Gastroesophageal sphincter (tissue), 3 donors: ENCODE measurements at regions not wholly inside any gene's neighbourhood (a gene's known extent, or its start where the extent isn't known, plus 50 kb on each side); places are given as distances from the start of the nearest gene placed in this dataset.

Experiments
- CTCF ChIP-seq, 4 experiments: fragments of 200-600 bp in 2 of 4; fragments of 450-650 bp in 2 of 4; sonication (generic) in 1 of 4; IDR thresholded peaks; one replicate each; pipeline ENCODE4 v1.5.1; 2017 to 2019; ENCODE audit warnings: antibody characterized with exemption in 4 of 4, mild to moderate bottlenecking in 2 of 4, moderate library complexity in 2 of 4
- POLR2A ChIP-seq, 2 donors: fragments of 450-650 bp; IDR thresholded peaks; one replicate each; pipeline ENCODE4 v1.6.1; 2017; ENCODE audit warnings: antibody characterized with exemption in 2 of 2, mild to moderate bottlenecking in 2 of 2, moderate library complexity in 1 of 2

- TF ChIP-seq CTCF (IDR thresholded peaks at IDR 0.05): no peak
- TF ChIP-seq POLR2A (IDR thresholded peaks at IDR 0.05): no peak
Observed at GRCh38 chr4:57504797-57505530, 394.8 kb upstream of the IGFBP7 start.
